ENCODE measurements at regions not wholly inside any gene's neighbourhood (a gene's known extent, or its start where the extent isn't known, plus 50 kb on each side); places are given as distances from the start of the nearest gene placed in this dataset.

DNA sequence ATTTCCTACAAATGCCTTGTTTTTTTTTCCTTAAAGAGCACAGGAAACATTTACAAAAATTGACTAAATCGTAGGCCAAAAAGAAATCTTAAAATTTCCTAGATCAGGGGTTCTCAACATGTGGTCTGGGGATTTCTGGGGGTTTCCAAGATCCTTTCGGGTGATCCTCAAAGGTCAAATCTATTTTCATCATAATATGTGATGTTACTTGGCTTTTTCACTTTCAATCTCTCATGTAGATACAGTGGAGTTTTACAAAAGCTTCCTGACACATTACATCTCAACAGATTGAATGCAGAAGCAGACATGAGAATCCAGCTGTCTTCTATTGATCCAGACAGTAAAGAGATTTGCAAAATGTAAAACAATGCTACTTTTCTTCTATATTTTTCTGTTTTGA, 497.3 kb downstream of the INHBA start:
- no peak overlapping the region for H3K27ac ChIP-seq (ENCODE audit: low read length)
- no peaks in the 10 kb centered on the region for H3K9me3 ChIP-seq (ENCODE audit: control insufficient read depth, low read depth, low read length)
- H3K27me3 ChIP-seq (ENCODE audit: control insufficient read depth, insufficient read depth, low read length): no peaks in the 10 kb centered on the region

DNA sequence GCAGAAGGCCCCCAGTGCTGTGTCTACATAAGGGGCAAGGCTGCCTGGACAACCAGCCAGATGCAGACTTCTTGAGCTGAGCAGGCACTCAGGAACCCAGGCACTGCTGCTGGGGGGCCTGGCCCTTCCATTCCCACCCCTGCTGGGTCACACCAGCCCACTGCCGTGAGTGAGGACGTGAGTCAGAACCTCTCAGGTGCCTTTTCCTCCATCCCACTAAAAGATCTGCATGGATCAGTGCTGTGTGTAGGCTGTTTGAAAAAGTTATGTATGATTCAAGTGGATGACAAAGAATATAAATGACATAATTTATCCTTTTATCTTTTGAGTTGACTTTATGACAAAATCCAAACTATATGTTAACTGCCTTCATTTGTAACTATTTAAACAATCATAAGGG, 499.3 kb downstream of the INHBA start:
- Histone ChIP-seq H3K4me3 (ENCODE audit: low read length) (no peak overlapping the region), H3K27ac (ENCODE audit: low read length) (no peak overlapping the region), H3K4me1 (ENCODE audit: control insufficient read depth, low read depth, low read length) (peaks cover 4% of the 10 kb centered on the region), H3K27me3 (ENCODE audit: control insufficient read depth, insufficient read depth, low read length) (no peaks in the 10 kb centered on the region), H3K36me3 (ENCODE audit: control insufficient read depth, low read depth, low read length) (no peaks in the 10 kb centered on the region), H3K9ac (ENCODE audit: low read length) (no peak overlapping the region), H3K9me3 (ENCODE audit: control insufficient read depth, low read depth, low read length) (no peaks in the 10 kb centered on the region)

More for the DNA sequence above, 497.3 kb downstream of the INHBA start:
- H3K4me1 ChIP-seq (ENCODE audit: control insufficient read depth, low read depth, low read length): peaks cover 4% of the 10 kb centered on the region
- H3K4me3 ChIP-seq (ENCODE audit: low read length): no peak overlapping the region
- no peaks in the 10 kb centered on the region for H3K36me3 ChIP-seq (ENCODE audit: control insufficient read depth, low read depth, low read length)
- H3K9ac ChIP-seq (ENCODE audit: low read length): no peak overlapping the region

DNA sequence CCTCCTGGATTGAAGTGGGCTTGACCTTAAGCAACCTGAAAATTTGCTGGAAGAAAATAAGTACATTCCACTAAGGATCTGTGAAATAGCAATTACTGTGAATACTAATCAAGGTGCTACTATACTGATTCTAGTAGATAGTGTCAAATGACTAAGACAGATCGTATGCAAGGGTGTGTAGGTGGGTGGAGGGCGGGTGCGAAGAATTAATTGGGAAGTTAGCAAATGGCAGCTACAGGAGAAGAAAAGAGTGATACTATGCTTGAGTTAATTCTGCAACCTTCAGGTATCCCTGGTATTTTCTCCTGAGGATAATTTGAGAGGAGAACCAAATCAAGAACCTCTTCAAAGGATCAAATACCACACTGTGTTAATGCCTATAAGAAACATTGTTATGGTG, 501.9 kb downstream of the INHBA start:
- H3K9ac ChIP-seq (ENCODE audit: low read length): no peak overlapping the region
- no peak overlapping the region for H3K4me3 ChIP-seq (ENCODE audit: low read length)
- H3K9me3 ChIP-seq (ENCODE audit: control insufficient read depth, low read depth, low read length): no peaks in the 10 kb centered on the region
- no peaks in the 10 kb centered on the region for H3K4me1 ChIP-seq (ENCODE audit: control insufficient read depth, low read depth, low read length)
- no peaks in the 10 kb centered on the region for H3K27me3 ChIP-seq (ENCODE audit: control insufficient read depth, insufficient read depth, low read length)
- no peak overlapping the region for H3K27ac ChIP-seq (ENCODE audit: low read length)
- no peaks in the 10 kb centered on the region for H3K36me3 ChIP-seq (ENCODE audit: control insufficient read depth, low read depth, low read length)

DNA sequence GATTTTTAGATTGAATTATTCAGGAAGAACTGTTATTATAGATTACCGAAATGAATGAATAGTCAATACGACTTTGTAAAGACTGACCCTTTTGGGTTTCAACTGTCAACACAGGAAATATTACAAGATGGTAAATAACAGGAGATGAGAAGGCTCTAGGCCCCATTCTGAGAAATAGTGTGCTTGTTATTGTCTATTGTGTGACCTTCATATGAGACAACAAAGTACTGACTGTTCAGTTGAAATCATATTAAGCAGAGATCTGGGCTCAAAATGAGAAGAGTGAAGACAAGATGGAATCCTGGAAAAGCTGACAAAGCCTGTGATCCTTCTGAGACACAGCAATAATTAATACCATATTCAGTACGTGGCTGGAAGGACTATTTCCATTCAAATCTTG, 503.8 kb downstream of the INHBA start:
- no peak overlapping the region for H3K27ac ChIP-seq (ENCODE audit: low read length)
- H3K36me3 ChIP-seq (ENCODE audit: control insufficient read depth, low read depth, low read length): no peaks in the 10 kb centered on the region
- no peaks in the 10 kb centered on the region for H3K4me1 ChIP-seq (ENCODE audit: control insufficient read depth, low read depth, low read length)
- no peak overlapping the region for H3K4me3 ChIP-seq (ENCODE audit: low read length)
- H3K9ac ChIP-seq (ENCODE audit: low read length): no peak overlapping the region
- no peaks in the 10 kb centered on the region for H3K27me3 ChIP-seq (ENCODE audit: control insufficient read depth, insufficient read depth, low read length)
- H3K9me3 ChIP-seq (ENCODE audit: control insufficient read depth, low read depth, low read length): no peaks in the 10 kb centered on the region

DNA sequence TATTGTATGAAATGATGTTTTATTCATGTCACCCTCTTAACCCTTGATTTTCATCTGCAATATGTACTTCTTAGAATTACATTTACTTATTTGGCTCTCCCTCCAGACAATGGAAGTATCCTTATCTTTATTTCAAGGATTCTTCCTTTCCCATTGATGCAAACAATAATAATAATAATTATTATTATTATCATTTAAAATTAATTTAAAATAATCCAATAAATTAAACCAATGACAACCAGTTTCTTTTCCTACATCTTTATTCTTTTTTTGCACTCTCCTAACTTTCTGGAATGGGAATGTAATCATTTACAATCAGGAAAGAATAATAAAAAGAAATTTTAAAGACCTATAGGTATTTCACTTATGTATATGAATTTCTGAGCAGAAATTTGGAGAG, 504.4 kb downstream of the INHBA start:
- Histone ChIP-seq H3K9ac (ENCODE audit: low read length) (no peak overlapping the region), H3K27me3 (ENCODE audit: control insufficient read depth, insufficient read depth, low read length) (no peaks in the 10 kb centered on the region), H3K27ac (ENCODE audit: low read length) (no peak overlapping the region), H3K4me3 (ENCODE audit: low read length) (no peak overlapping the region), H3K9me3 (ENCODE audit: control insufficient read depth, low read depth, low read length) (no peaks in the 10 kb centered on the region), H3K4me1 (ENCODE audit: control insufficient read depth, low read depth, low read length) (no peaks in the 10 kb centered on the region), H3K36me3 (ENCODE audit: control insufficient read depth, low read depth, low read length) (no peaks in the 10 kb centered on the region)

DNA sequence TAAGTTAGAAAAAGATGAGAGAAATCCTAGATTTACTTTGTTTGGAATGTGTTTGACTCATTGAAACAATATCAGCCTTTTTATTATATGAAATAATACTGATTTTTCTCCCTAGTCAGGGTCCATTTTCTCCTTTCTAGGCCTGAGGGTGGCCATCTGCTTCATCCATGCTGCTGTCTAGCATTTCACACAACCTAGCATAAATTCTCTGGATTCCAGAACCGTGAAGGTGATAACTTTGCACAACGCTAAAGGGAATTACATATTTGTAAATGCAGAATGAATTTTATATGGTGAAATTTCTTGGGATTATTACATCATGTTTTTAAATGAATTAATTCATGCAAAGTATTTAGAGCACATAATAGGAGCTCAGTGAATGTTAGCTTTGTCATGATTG, 505.1 kb downstream of the INHBA start:
- Histone ChIP-seq H3K9me3 (ENCODE audit: control insufficient read depth, low read depth, low read length) (no peaks in the 10 kb centered on the region), H3K36me3 (ENCODE audit: control insufficient read depth, low read depth, low read length) (no peaks in the 10 kb centered on the region), H3K4me3 (ENCODE audit: low read length) (no peak overlapping the region), H3K27ac (ENCODE audit: low read length) (no peak overlapping the region), H3K9ac (ENCODE audit: low read length) (no peak overlapping the region), H3K27me3 (ENCODE audit: control insufficient read depth, insufficient read depth, low read length) (no peaks in the 10 kb centered on the region), H3K4me1 (ENCODE audit: control insufficient read depth, low read depth, low read length) (no peaks in the 10 kb centered on the region)

DNA sequence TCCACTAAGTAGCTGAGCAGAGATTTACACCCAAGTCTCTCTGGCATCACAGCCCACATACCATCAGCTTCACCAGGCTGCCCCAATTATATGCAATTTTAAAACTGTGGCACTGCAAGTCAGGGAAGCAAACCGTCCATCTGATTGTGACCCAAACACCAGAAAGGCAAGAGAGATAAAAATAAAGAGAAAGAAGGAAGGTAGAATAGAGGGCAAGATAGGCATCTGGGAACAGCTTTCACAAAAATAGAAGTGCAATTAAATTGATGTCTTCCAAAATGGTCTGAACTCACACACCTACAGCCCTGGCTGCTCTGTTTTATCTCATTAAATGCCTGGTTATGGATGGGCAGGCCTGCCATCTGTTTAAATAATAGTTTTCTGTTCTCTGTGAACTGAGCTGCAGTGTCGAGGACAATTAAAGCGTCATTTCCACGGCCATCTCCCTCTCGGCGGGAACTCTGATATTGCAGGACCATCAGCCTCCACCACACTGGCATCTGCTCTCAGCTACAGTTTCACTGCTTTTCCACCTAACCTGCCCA, 509.1 kb downstream of the INHBA start:
- no peaks in the 10 kb centered on the region for H3K4me1 ChIP-seq (ENCODE audit: control insufficient read depth, low read depth, low read length)
- no peaks in the 10 kb centered on the region for H3K27me3 ChIP-seq (ENCODE audit: control insufficient read depth, insufficient read depth, low read length)
- H3K9ac ChIP-seq (ENCODE audit: low read length): no peak overlapping the region
- H3K27ac ChIP-seq (ENCODE audit: low read length): no peak overlapping the region
- no peaks in the 10 kb centered on the region for H3K36me3 ChIP-seq (ENCODE audit: control insufficient read depth, low read depth, low read length)
- H3K9me3 ChIP-seq (ENCODE audit: control insufficient read depth, low read depth, low read length): no peaks in the 10 kb centered on the region
- H3K4me3 ChIP-seq (ENCODE audit: low read length): no peak overlapping the region

DNA sequence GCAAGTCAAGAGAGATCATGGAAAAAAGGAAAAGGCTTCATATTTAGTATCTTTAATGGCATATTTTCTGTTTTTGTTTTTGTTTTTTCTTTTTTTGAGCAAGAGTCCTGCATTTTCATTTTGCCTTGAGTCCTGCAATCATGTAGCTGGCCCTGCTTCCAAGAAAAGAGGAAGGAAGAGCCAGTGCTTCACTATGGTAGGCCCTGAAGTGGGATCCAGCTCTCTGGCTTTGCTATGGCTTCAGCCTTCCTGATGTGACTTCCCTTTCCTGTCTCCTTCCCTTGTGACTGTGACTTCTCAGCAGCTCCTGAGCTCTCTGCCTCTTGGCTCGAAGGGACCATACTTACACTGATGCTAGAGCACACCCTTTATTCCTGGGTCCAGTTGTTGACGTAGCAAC, 512.3 kb downstream of the INHBA start:
- Histone ChIP-seq H3K27me3 (ENCODE audit: control insufficient read depth, insufficient read depth, low read length) (no peaks in the 10 kb centered on the region), H3K27ac (ENCODE audit: low read length) (no peak overlapping the region), H3K36me3 (ENCODE audit: control insufficient read depth, low read depth, low read length) (no peaks in the 10 kb centered on the region), H3K9ac (ENCODE audit: low read length) (no peak overlapping the region), H3K4me1 (ENCODE audit: control insufficient read depth, low read depth, low read length) (no peaks in the 10 kb centered on the region), H3K4me3 (ENCODE audit: low read length) (no peak overlapping the region), H3K9me3 (ENCODE audit: control insufficient read depth, low read depth, low read length) (no peaks in the 10 kb centered on the region)

DNA sequence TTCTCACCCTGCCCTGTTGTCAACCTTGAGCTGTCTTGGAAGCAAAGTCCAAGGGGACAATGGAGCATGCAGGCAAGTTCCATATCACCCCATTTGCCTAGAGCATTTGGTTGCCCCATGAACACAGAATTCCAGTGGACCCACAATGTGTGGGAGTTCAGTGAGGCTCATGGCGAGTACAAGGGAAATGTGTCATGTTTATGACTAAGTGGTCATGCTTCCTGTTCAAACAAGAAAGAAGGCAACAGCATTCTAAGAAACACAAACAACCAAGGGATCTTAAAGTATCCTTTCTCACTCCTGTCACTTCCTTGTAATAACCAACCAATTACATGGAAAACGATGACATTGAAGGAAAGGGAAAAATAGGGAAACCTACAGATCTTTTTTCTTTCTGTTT, 513.0 kb downstream of the INHBA start:
- no peaks in the 10 kb centered on the region for H3K9me3 ChIP-seq (ENCODE audit: control insufficient read depth, low read depth, low read length)
- H3K4me1 ChIP-seq (ENCODE audit: control insufficient read depth, low read depth, low read length): no peaks in the 10 kb centered on the region
- H3K36me3 ChIP-seq (ENCODE audit: control insufficient read depth, low read depth, low read length): no peaks in the 10 kb centered on the region
- H3K27ac ChIP-seq (ENCODE audit: low read length): no peak overlapping the region
- no peak overlapping the region for H3K4me3 ChIP-seq (ENCODE audit: low read length)
- no peaks in the 10 kb centered on the region for H3K27me3 ChIP-seq (ENCODE audit: control insufficient read depth, insufficient read depth, low read length)
- no peak overlapping the region for H3K9ac ChIP-seq (ENCODE audit: low read length)

DNA sequence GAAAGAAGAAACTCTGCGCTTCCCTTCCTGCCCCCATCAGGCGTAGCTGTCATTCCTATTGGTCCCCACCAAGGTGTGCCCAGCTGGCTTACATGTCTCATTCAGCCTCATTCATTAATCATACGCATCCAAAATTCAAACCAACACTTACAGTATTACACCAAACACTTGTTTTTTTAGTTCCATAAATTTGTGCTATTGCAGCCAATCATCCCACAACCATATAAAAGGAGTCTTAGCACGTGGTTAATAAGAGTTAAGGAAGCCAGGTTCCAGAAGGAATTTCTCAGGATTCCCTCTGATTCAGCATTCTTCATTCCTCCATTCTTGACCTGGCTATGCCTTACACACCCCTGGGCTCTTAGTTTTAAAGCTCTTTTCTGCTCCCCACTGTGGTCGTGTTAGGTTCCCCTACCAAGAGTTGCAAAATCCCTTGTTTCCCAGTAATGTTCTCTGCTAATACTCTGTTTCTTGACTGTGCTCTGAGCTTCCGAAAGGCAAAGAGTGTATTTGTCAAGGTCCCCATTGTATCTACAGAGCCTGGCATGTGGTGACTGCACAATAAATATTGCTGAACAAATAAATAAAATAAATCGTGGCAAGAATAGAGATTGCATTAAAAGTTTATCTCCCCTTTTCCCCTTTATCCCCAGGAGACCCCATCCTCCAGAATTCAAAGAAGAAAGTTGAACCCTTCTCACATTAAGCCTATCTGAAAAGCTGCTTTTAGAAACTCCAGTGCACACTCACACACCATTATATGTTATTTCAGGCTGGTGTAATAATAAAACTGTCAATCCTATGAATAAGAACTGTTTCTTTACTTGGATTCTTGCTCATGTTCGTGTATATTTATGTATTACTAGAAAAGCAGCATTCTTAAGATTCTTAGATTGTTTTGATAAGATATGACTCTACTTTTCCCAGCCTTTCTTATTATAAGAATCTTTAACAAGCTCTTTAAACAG, 514.4 kb downstream of the INHBA start:
- H3K4me3 ChIP-seq (ENCODE audit: low read length): no peak overlapping the region
- H3K27me3 ChIP-seq (ENCODE audit: control insufficient read depth, insufficient read depth, low read length): no peaks in the 10 kb centered on the region
- H3K9me3 ChIP-seq (ENCODE audit: control insufficient read depth, low read depth, low read length): no peaks in the 10 kb centered on the region
- H3K27ac ChIP-seq (ENCODE audit: low read length): no peak overlapping the region
- no peaks in the 10 kb centered on the region for H3K4me1 ChIP-seq (ENCODE audit: control insufficient read depth, low read depth, low read length)
- no peak overlapping the region for H3K9ac ChIP-seq (ENCODE audit: low read length)
- H3K36me3 ChIP-seq (ENCODE audit: control insufficient read depth, low read depth, low read length): no peaks in the 10 kb centered on the region

DNA sequence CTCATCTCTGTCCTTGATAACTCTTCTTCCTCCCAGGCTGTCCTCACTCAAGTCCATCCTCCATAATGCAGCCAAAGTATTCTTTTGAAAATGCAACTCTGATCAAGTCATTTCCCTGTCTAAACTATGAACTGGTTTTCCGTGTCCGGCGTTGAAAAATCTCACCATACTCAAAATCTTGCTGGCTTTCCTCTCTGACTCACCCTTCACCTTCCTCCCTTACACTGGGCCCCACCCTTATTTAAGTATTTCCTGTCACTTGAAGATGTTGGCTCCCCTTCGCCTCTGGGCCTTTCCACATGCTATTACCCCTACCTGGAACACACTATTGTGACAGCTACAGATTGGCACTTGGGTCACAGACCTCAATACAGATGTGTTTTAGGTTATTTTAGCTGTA, 515.6 kb downstream of the INHBA start:
- Histone ChIP-seq H3K27me3 (ENCODE audit: control insufficient read depth, insufficient read depth, low read length) (no peaks in the 10 kb centered on the region), H3K36me3 (ENCODE audit: control insufficient read depth, low read depth, low read length) (no peaks in the 10 kb centered on the region), H3K4me3 (ENCODE audit: low read length) (no peak overlapping the region), H3K9me3 (ENCODE audit: control insufficient read depth, low read depth, low read length) (no peaks in the 10 kb centered on the region), H3K4me1 (ENCODE audit: control insufficient read depth, low read depth, low read length) (no peaks in the 10 kb centered on the region), H3K9ac (ENCODE audit: low read length) (no peak overlapping the region), H3K27ac (ENCODE audit: low read length) (no peak overlapping the region)

DNA sequence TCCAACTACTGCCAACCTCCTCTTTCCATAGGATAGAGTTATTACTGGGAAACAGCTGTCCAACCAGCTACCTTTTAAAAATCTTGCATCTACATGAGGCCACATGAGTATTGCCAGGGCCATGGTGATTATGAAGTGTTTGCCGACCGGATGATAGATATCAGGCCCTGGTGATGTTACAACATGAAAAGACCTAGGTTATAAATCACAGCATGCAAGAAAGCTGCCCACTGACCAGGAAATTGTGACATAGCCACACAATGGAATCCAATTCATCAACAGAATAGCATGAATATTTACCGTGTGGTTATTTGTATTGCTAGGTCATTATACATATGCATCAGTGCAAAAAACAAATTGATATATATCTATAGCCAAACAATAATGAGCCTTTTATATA, 517.0 kb downstream of the INHBA start:
- Histone ChIP-seq H3K9ac (ENCODE audit: low read length) (no peak overlapping the region), H3K4me3 (ENCODE audit: low read length) (no peak overlapping the region), H3K27ac (ENCODE audit: low read length) (no peak overlapping the region), H3K36me3 (ENCODE audit: control insufficient read depth, low read depth, low read length) (no peaks in the 10 kb centered on the region), H3K9me3 (ENCODE audit: control insufficient read depth, low read depth, low read length) (no peaks in the 10 kb centered on the region), H3K4me1 (ENCODE audit: control insufficient read depth, low read depth, low read length) (no peaks in the 10 kb centered on the region), H3K27me3 (ENCODE audit: control insufficient read depth, insufficient read depth, low read length) (no peaks in the 10 kb centered on the region)
